22Rv1 (cell line): ENCODE measurements at regions not wholly inside any gene's neighbourhood (a gene's known extent, or its start where the extent isn't known, plus 50 kb on each side); places are given as distances from the start of the nearest gene placed in this dataset.

Experiments
- ZFX ChIP-seq: fragments of 450-650 bp; IDR thresholded peaks from 2 replicates; pipeline ENCODE4 v1.6.1; 2017; ENCODE audit warnings: antibody characterized with exemption, borderline replicate concordance
- TF ChIP-seq, protein P1 (sequence below): fragments of 450-650 bp; IDR thresholded peaks from 2 replicates; pipeline ENCODE4 v1.5.1; 2017; ENCODE audit warnings: mild to moderate bottlenecking

DNA sequence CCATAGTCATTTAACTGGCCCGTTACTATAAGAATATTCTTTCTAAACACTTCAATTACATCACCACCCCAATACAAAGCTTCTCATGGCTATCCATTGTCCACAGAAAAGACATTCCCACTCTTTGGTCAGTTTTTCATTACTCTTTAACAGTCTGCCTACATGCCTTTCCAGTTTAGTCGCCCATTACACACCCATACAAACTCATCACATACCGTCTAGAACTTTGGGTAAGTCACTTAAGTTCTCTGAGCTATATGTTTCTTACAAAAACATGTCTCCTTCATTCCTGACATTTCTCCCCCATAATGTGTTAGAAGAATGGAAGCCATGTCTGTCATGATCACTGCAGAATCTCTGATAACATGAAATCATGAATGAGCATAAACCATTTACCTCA is 108.2 kb upstream of the STK17B start:
- TF ChIP-seq, protein P1, sequence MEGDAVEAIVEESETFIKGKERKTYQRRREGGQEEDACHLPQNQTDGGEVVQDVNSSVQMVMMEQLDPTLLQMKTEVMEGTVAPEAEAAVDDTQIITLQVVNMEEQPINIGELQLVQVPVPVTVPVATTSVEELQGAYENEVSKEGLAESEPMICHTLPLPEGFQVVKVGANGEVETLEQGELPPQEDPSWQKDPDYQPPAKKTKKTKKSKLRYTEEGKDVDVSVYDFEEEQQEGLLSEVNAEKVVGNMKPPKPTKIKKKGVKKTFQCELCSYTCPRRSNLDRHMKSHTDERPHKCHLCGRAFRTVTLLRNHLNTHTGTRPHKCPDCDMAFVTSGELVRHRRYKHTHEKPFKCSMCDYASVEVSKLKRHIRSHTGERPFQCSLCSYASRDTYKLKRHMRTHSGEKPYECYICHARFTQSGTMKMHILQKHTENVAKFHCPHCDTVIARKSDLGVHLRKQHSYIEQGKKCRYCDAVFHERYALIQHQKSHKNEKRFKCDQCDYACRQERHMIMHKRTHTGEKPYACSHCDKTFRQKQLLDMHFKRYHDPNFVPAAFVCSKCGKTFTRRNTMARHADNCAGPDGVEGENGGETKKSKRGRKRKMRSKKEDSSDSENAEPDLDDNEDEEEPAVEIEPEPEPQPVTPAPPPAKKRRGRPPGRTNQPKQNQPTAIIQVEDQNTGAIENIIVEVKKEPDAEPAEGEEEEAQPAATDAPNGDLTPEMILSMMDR = no peak
- no peak for TF ChIP-seq ZFX
